IPS DF 6.9 (cell line): ENCODE measurements at regions not wholly inside any gene's neighbourhood (a gene's known extent, or its start where the extent isn't known, plus 50 kb on each side); places are given as distances from the start of the nearest gene placed in this dataset.

Experiments
- DNase-seq: peaks from one replicate; pipeline ENCODE4 v3.0.0-alpha.2; 2013; ENCODE audit warnings: low read depth, low spot score
- H3K27ac ChIP-seq: one replicate; pipeline ENCODE4 v1.5.1; 2013; ENCODE audit warnings: low read length, control low read depth
- H3K27me3 ChIP-seq: 2 replicates; pipeline ENCODE4 v1.6.1; 2013; ENCODE audit warnings: mild to moderate bottlenecking, low read length; ENCODE audit not compliant: control insufficient read depth, insufficient read depth
- H3K36me3 ChIP-seq: 2 replicates; pipeline ENCODE4 v1.6.1; 2013; ENCODE audit warnings: low read length; ENCODE audit not compliant: control insufficient read depth, insufficient read depth
- H3K4me1 ChIP-seq: 2 replicates; pipeline ENCODE4 v1.6.1; 2013; ENCODE audit warnings: low read length; ENCODE audit not compliant: control insufficient read depth, insufficient read depth
- H3K4me3 ChIP-seq: 2 replicates; pipeline ENCODE4 v1.5.1; 2013; ENCODE audit warnings: mild to moderate bottlenecking, low read length
- H3K9me3 ChIP-seq: 2 replicates; pipeline ENCODE4 v1.6.1; 2013; ENCODE audit warnings: low read length, inconsistent platforms; ENCODE audit not compliant: control insufficient read depth, insufficient read depth
- WGBS: extraction: QIAGEN DNeasy Blood & Tissue Kit; methylation state at CpG from one replicate; pipeline ENCODE4 v1.1.7; 2013; ENCODE audit warnings: mixed read lengths, missing lambda C conversion rate; ENCODE audit not compliant: insufficient read length, insufficient coverage; 5-methylcytosine and 5-hydroxymethylcytosine counted together

GRCh38 chr2:128368437-128369107 is 49.9 kb upstream of the HS6ST1 start:
- Histone ChIP-seq H3K36me3 (no peaks in the 10 kb centered on the region), H3K4me3 (no peak overlapping the region), H3K4me1 (peaks cover 10% of the 10 kb centered on the region), H3K27me3 (no peaks in the 10 kb centered on the region), H3K9me3 (no peaks in the 10 kb centered on the region), H3K27ac (no peak overlapping the region)
- DNase-seq = no peak
- WGBS = no CpG with 5 or more reads among the region's 21 CpGs

GRCh38 chr2:128369108-128369555 is 50.5 kb upstream of the HS6ST1 start:
- H3K9me3 ChIP-seq = no peaks in the 10 kb centered on the region
- no peak overlapping the region for H3K27ac ChIP-seq
- no peak for DNase-seq
- peaks cover 6% of the 10 kb centered on the region for H3K4me1 ChIP-seq
- H3K27me3 ChIP-seq = no peaks in the 10 kb centered on the region
- no CpG with 5 or more reads among the region's 12 CpGs for WGBS
- no peak overlapping the region for H3K4me3 ChIP-seq
- H3K36me3 ChIP-seq = no peaks in the 10 kb centered on the region

- WGBS = no CpG with 5 or more reads among the region's 17 CpGs
- Histone ChIP-seq H3K27me3 (no peaks in the 10 kb centered on the region), H3K36me3 (no peaks in the 10 kb centered on the region), H3K27ac (no peak overlapping the region), H3K9me3 (no peaks in the 10 kb centered on the region), H3K4me1 (peaks cover 3% of the 10 kb centered on the region; the same call in 1 of the 2 replicates), H3K4me3 (no peak overlapping the region)
- no peak for DNase-seq
Measured at GRCh38 chr2:128369602-128370467, 51.2 kb upstream of the HS6ST1 start.

GRCh38 chr2:128370468-128371247 is 52.0 kb upstream of the HS6ST1 start:
- no peak overlapping the region for H3K4me3 ChIP-seq
- WGBS = no CpG with 5 or more reads among the region's 27 CpGs
- H3K4me1 ChIP-seq = peaks cover 3% of the 10 kb centered on the region; the same call in 1 of the 2 replicates
- no peak for DNase-seq
- H3K9me3 ChIP-seq = no peaks in the 10 kb centered on the region
- no peak overlapping the region for H3K27ac ChIP-seq
- no peaks in the 10 kb centered on the region for H3K36me3 ChIP-seq
- no peaks in the 10 kb centered on the region for H3K27me3 ChIP-seq

GRCh38 chr2:128371248-128371630 is 52.6 kb upstream of the HS6ST1 start:
- no peak overlapping the region for H3K27ac ChIP-seq
- peaks cover 3% of the 10 kb centered on the region; the same call in 1 of the 2 replicates for H3K4me1 ChIP-seq
- H3K27me3 ChIP-seq = no peaks in the 10 kb centered on the region
- DNase-seq = no peak
- WGBS = no CpG with 5 or more reads among the region's 8 CpGs
- H3K9me3 ChIP-seq = no peaks in the 10 kb centered on the region
- H3K36me3 ChIP-seq = no peaks in the 10 kb centered on the region
- H3K4me3 ChIP-seq = no peak overlapping the region

- Histone ChIP-seq H3K4me1 (peaks cover 3% of the 10 kb centered on the region; the same call in 1 of the 2 replicates), H3K36me3 (no peaks in the 10 kb centered on the region), H3K9me3 (no peaks in the 10 kb centered on the region), H3K27me3 (no peaks in the 10 kb centered on the region), H3K27ac (no peak overlapping the region), H3K4me3 (no peak overlapping the region)
- WGBS = no CpG with 5 or more reads among the region's 11 CpGs
- no peak for DNase-seq
Measured at GRCh38 chr2:128371648-128372345, 53.1 kb upstream of the HS6ST1 start.

GRCh38 chr2:128372621-128373341 is 54.1 kb upstream of the HS6ST1 start:
- H3K27ac ChIP-seq = no peak overlapping the region
- no peaks in the 10 kb centered on the region for H3K9me3 ChIP-seq
- H3K4me1 ChIP-seq = peaks cover 3% of the 10 kb centered on the region; the same call in 1 of the 2 replicates
- DNase-seq = no peak
- no peak overlapping the region for H3K4me3 ChIP-seq
- no peaks in the 10 kb centered on the region for H3K36me3 ChIP-seq
- no peaks in the 10 kb centered on the region for H3K27me3 ChIP-seq
- no CpG with 5 or more reads among the region's 24 CpGs for WGBS

- no peak for DNase-seq
- H3K4me1 ChIP-seq = peaks cover 4% of the 10 kb centered on the region
- H3K27ac ChIP-seq = no peak overlapping the region
- H3K4me3 ChIP-seq = no peak overlapping the region
- no peaks in the 10 kb centered on the region for H3K27me3 ChIP-seq
- no peaks in the 10 kb centered on the region for H3K9me3 ChIP-seq
- H3K36me3 ChIP-seq = no peaks in the 10 kb centered on the region
- no CpG with 5 or more reads among the region's 10 CpGs for WGBS
Measured at GRCh38 chr2:128373451-128374000, 54.9 kb upstream of the HS6ST1 start.

GRCh38 chr2:128374001-128374710 is 55.5 kb upstream of the HS6ST1 start:
- Histone ChIP-seq H3K36me3 (no peaks in the 10 kb centered on the region), H3K4me3 (no peak overlapping the region), H3K27me3 (no peaks in the 10 kb centered on the region), H3K9me3 (no peaks in the 10 kb centered on the region), H3K4me1 (peaks cover 5% of the 10 kb centered on the region), H3K27ac (no peak overlapping the region)
- DNase-seq = no peak
- WGBS = no CpG with 5 or more reads among the region's 15 CpGs
